Glutamatergic neuron (in vitro differentiated cells): ENCODE measurements at regions not wholly inside any gene's neighbourhood (a gene's known extent, or its start where the extent isn't known, plus 50 kb on each side); places are given as distances from the start of the nearest gene placed in this dataset.

Experiments used
- DNase-seq: peaks from one replicate; pipeline ENCODE4 v3.0.0; 2022
- H3K27ac Mint-ChIP-seq: one replicate; pipeline ENCODE4 v1.8.0; 2020; ENCODE audit warnings: mild to moderate bottlenecking, mixed read lengths, inconsistent platforms; ENCODE audit not compliant: unreplicated experiment
- H3K27me3 Mint-ChIP-seq: one replicate; pipeline ENCODE4 v1.8.0; 2020; ENCODE audit warnings: mild to moderate bottlenecking, moderate library complexity, mixed read lengths, inconsistent platforms; ENCODE audit not compliant: unreplicated experiment
- H3K36me3 Mint-ChIP-seq: one replicate; pipeline ENCODE4 v1.8.0; 2020; ENCODE audit warnings: mild to moderate bottlenecking, mixed read lengths, inconsistent platforms; ENCODE audit not compliant: unreplicated experiment
- H3K4me1 Mint-ChIP-seq: one replicate; pipeline ENCODE4 v1.8.0; 2020; ENCODE audit warnings: mild to moderate bottlenecking, low read depth, mixed read lengths, inconsistent platforms; ENCODE audit not compliant: unreplicated experiment
- H3K4me3 Mint-ChIP-seq: one replicate; pipeline ENCODE4 v1.8.0; 2020; ENCODE audit warnings: mild to moderate bottlenecking, mixed read lengths, inconsistent platforms; ENCODE audit not compliant: unreplicated experiment
- H3K9me3 Mint-ChIP-seq: one replicate; pipeline ENCODE4 v1.8.0; 2020; ENCODE audit warnings: mild to moderate bottlenecking, moderate library complexity, mixed read lengths, inconsistent platforms; ENCODE audit not compliant: unreplicated experiment
- CTCF ChIP-seq: fragments of 200-600 bp; sonication (generic); IDR thresholded peaks from one replicate; pipeline ENCODE4 v1.5.0; 2021; ENCODE audit not compliant: partially characterized antibody, unreplicated experiment

- Mint-ChIP-seq H3K27ac (peak overlapping the region; percentile 84), H3K4me3 (peak overlapping the region; percentile 97), H3K9me3 (no peaks in the 10 kb centered on the region), H3K36me3 (no peaks in the 10 kb centered on the region), H3K27me3 (no peaks in the 10 kb centered on the region), H3K4me1 (no peaks in the 10 kb centered on the region)
- peak; percentile 63 for DNase-seq
- peak; percentile 16 for TF ChIP-seq CTCF
Measured at GRCh38 chrX:125205133-125205917, 114.3 kb upstream of the TEX13C start.

- no peaks in the 10 kb centered on the region for H3K36me3 Mint-ChIP-seq
- peak overlapping the region; percentile 97 for H3K4me3 Mint-ChIP-seq
- H3K9me3 Mint-ChIP-seq, result no peaks in the 10 kb centered on the region
- DNase-seq, result peak; percentile 45
- H3K27ac Mint-ChIP-seq, result peak overlapping the region; percentile 84
- no peaks in the 10 kb centered on the region for H3K4me1 Mint-ChIP-seq
- H3K27me3 Mint-ChIP-seq, result no peaks in the 10 kb centered on the region
- TF ChIP-seq CTCF, result no peak
Measured at GRCh38 chrX:125205918-125206665, 113.6 kb upstream of the TEX13C start.

GRCh38 chrX:125210146-125210545 lies 109.5 kb upstream of the TEX13C start:
- no peak for DNase-seq
- Mint-ChIP-seq H3K9me3 (no peaks in the 10 kb centered on the region), H3K27ac (no peak overlapping the region), H3K4me3 (no peak overlapping the region), H3K27me3 (no peaks in the 10 kb centered on the region), H3K36me3 (no peaks in the 10 kb centered on the region), H3K4me1 (no peaks in the 10 kb centered on the region)
- no peak for TF ChIP-seq CTCF

- no peak overlapping the region for H3K4me3 Mint-ChIP-seq
- no peak for DNase-seq
- H3K9me3 Mint-ChIP-seq, result no peaks in the 10 kb centered on the region
- TF ChIP-seq CTCF, result no peak
- no peaks in the 10 kb centered on the region for H3K36me3 Mint-ChIP-seq
- no peaks in the 10 kb centered on the region for H3K4me1 Mint-ChIP-seq
- H3K27ac Mint-ChIP-seq, result no peak overlapping the region
- H3K27me3 Mint-ChIP-seq, result no peaks in the 10 kb centered on the region
Measured at GRCh38 chrX:125219852-125220251, 99.8 kb upstream of the TEX13C start.

GRCh38 chrX:125236955-125237354 lies 82.7 kb upstream of the TEX13C start:
- H3K27me3 Mint-ChIP-seq, result no peaks in the 10 kb centered on the region
- no peak for DNase-seq
- H3K27ac Mint-ChIP-seq, result no peak overlapping the region
- TF ChIP-seq CTCF, result no peak
- H3K9me3 Mint-ChIP-seq, result no peaks in the 10 kb centered on the region
- H3K4me1 Mint-ChIP-seq, result no peaks in the 10 kb centered on the region
- H3K4me3 Mint-ChIP-seq, result no peak overlapping the region
- H3K36me3 Mint-ChIP-seq, result no peaks in the 10 kb centered on the region
